Fibroblast of pulmonary artery (primary cell): ENCODE measurements at regions not wholly inside any gene's neighbourhood (a gene's known extent, or its start where the extent isn't known, plus 50 kb on each side); places are given as distances from the start of the nearest gene placed in this dataset.

Experiments
- DNase-seq: peaks from one replicate; pipeline ENCODE4 v3.0.0-alpha.2; 2010; ENCODE audit warnings: low read depth
- H3K4me3 ChIP-seq: replicated peaks from 2 replicates; pipeline ENCODE4 v1.5.1; 2011; ENCODE audit warnings: low read depth, mild to moderate bottlenecking, control low read depth, low read length, moderate library complexity
- CTCF ChIP-seq: IDR thresholded peaks from 2 replicates; pipeline ENCODE4 v1.5.1; 2011; ENCODE audit warnings: mild to moderate bottlenecking, control low read depth, low read length, inconsistent platforms; ENCODE audit errors: missing control alignments

GRCh38 chr16:35308674-35309073 lies 1849.3 kb downstream of the TP53TG3F start:
- no peak for DNase-seq
- no peak overlapping the region for H3K4me3 ChIP-seq
- no peak for TF ChIP-seq CTCF

- no peak for TF ChIP-seq CTCF
- no peak for DNase-seq
- no peak overlapping the region for H3K4me3 ChIP-seq
These were observed 1851.6 kb downstream of the TP53TG3F start for GRCh38 chr16:35310999-35311398.

GRCh38 chr16:35311475-35311874 lies 1852.1 kb downstream of the TP53TG3F start:
- TF ChIP-seq CTCF: no peak
- no peak overlapping the region for H3K4me3 ChIP-seq
- no peak for DNase-seq

- no peak for DNase-seq
- no peak for TF ChIP-seq CTCF
- H3K4me3 ChIP-seq: no peak overlapping the region
These were observed 1854.9 kb downstream of the TP53TG3F start for GRCh38 chr16:35314298-35314697.

- DNase-seq: no peak
- no peak for TF ChIP-seq CTCF
- no peak overlapping the region for H3K4me3 ChIP-seq
These were observed 1860.3 kb downstream of the TP53TG3F start for GRCh38 chr16:35319536-35320192.

- no peak for TF ChIP-seq CTCF
- no peak for DNase-seq
- H3K4me3 ChIP-seq: no peak overlapping the region
These were observed 1866.5 kb downstream of the TP53TG3F start for GRCh38 chr16:35325936-35326335.

- TF ChIP-seq CTCF: no peak
- no peak for DNase-seq
- no peak overlapping the region for H3K4me3 ChIP-seq
These were observed 1879.9 kb downstream of the TP53TG3F start for GRCh38 chr16:35339337-35339736.
